Fibroblast of lung (primary cell): ENCODE measurements at regions not wholly inside any gene's neighbourhood (a gene's known extent, or its start where the extent isn't known, plus 50 kb on each side); places are given as distances from the start of the nearest gene placed in this dataset.

Experiments
- CTCF ChIP-seq, 2 donors: IDR thresholded peaks in 1 of 2; conservative IDR thresholded peaks in 1 of 2; 1 replicate in 1 of 2; 2 replicates in 1 of 2; pipeline ENCODE4 v1.5.1; 2011 to 2012; ENCODE audit warnings: low read length in 2 of 2, control low read depth in 1 of 2, inconsistent platforms in 1 of 2, low read depth in 1 of 2, mild to moderate bottlenecking in 1 of 2
- EZH2 ChIP-seq: IDR thresholded peaks from 2 replicates; pipeline ENCODE4 v1.5.1; 2012; ENCODE audit warnings: low read length, control low read depth, mild to moderate bottlenecking; ENCODE audit errors: missing control alignments

- TF ChIP-seq CTCF (conservative IDR thresholded peaks at IDR 0.05 in 1 of 2, IDR thresholded peaks at IDR 0.05 in 1 of 2; ENCODE audit: low read depth in 1 of 2, low read length in 2 of 2) (no peak), EZH2 (no peak)
Measured at GRCh38 chr11:128219731-128220120, 367.6 kb downstream of the ETS1 start.
